A549 (cell line): ENCODE measurements at regions not wholly inside any gene's neighbourhood (a gene's known extent, or its start where the extent isn't known, plus 50 kb on each side); places are given as distances from the start of the nearest gene placed in this dataset.

Experiments used
- ATAC-seq, 2 experiments: fragments of 200-7000 bp in 1 of 2; fragments of >200 bp in 1 of 2; cut with Nextera tagmentation in 1 of 2; cut with Tn5 transposase in 1 of 2; 3 replicates each; pipeline versions ENCODE4 v1.8.0 to v1.9.1; 2018 to 2020; ENCODE audit warnings: mild to moderate bottlenecking in 1 of 2, moderate library complexity in 1 of 2
- CTCF ChIA-PET: fragments of 300-600 bp; sonication (Branson Sonifier 250); formaldehyde crosslinking; extraction: SDS; loops from one replicate; lab custom pipeline; 2021; ENCODE audit warnings: antibody characterized with exemption, inconsistent platforms; lab: Yijun Ruan, JAX
- POLR2A ChIA-PET: fragments of 350-600 bp; formaldehyde crosslinking; extraction: SDS; loops from one replicate; lab custom pipeline; 2021; ENCODE audit warnings: antibody characterized with exemption, inconsistent platforms; lab: Yijun Ruan, JAX
- DNase-seq, 2 experiments: peaks; one replicate each; pipeline versions ENCODE4 v3.0.0 to v3.0.0-alpha.2; 2011 to 2016; ENCODE audit warnings: low read depth in 1 of 2, low spot score in 1 of 2
- FAIRE-seq: peaks from 2 replicates; lab custom pipeline; 2011; peaks lifted over from hg19 to GRCh38; lab: Jason Lieb, UNC
- H3K27ac ChIP-seq, 2 experiments: fragments of >200 bp; sonication (Bioruptor Twin); formaldehyde crosslinking; 3 replicates each; pipeline ENCODE4 v1.5.1; 2016 to 2017
- H3K4me1 ChIP-seq: fragments of >200 bp; sonication (Bioruptor Twin); formaldehyde crosslinking; 3 replicates; pipeline ENCODE4 v1.6.1; 2016
- H3K4me2 ChIP-seq: fragments of >200 bp; sonication (Bioruptor Twin); formaldehyde crosslinking; 3 replicates; pipeline ENCODE4 v1.6.1; 2016
- H3K4me3 ChIP-seq: fragments of >200 bp; sonication (Bioruptor Twin); formaldehyde crosslinking; 3 replicates; pipeline ENCODE4 v1.5.1; 2016
- H3K9me3 ChIP-seq: fragments of >200 bp; sonication (Bioruptor Twin); formaldehyde crosslinking; 3 replicates; pipeline ENCODE4 v1.6.1; 2016
- CBX2 ChIP-seq: fragments of 200-600 bp; sonication (generic); IDR thresholded peaks from 2 replicates; pipeline ENCODE4 v1.6.1; 2016; ENCODE audit warnings: low read depth, mild to moderate bottlenecking, borderline replicate concordance
- CBX8 ChIP-seq: fragments of 200-600 bp; sonication (generic); IDR thresholded peaks from 2 replicates; pipeline ENCODE4 v1.6.1; 2016
- CEBPB ChIP-seq, 2 experiments: fragments of >200 bp in 1 of 2; sonication (Bioruptor Twin) in 1 of 2; formaldehyde crosslinking in 1 of 2; IDR thresholded peaks; 2 replicates each; pipeline ENCODE4 v1.6.1; 2012 to 2016
- CHD2 ChIP-seq: fragments of 150-350 bp; IDR thresholded peaks from 2 replicates; pipeline ENCODE4 v1.6.1; 2014; ENCODE audit warnings: low read length; ENCODE audit not compliant: partially characterized antibody
- EHF ChIP-seq: fragments of 250-450 bp; sonication (Bioruptor Pico); IDR thresholded peaks from 2 replicates; pipeline ENCODE4 v1.5.0; 2020; ENCODE audit warnings: mild to moderate bottlenecking
- EP300 ChIP-seq, 2 experiments: fragments of >200 bp; sonication (Bioruptor Twin); formaldehyde crosslinking; IDR thresholded peaks; 2 replicates in 1 of 2; 3 replicates in 1 of 2; pipeline ENCODE4 v1.6.1; 2016 to 2017
- FOSL2 ChIP-seq, 2 experiments: fragments of 450-650 bp in 1 of 2; fragments of >200 bp in 1 of 2; sonication (Bioruptor Twin) in 1 of 2; formaldehyde crosslinking; IDR thresholded peaks; 2 replicates each; pipeline versions ENCODE4 v1.5.0 to v1.6.1; 2016 to 2020; ENCODE audit warnings: mild to moderate bottlenecking in 1 of 2, moderate library complexity in 1 of 2
- GATA3 ChIP-seq: IDR thresholded peaks from 2 replicates; pipeline ENCODE4 v1.6.1; 2012; ENCODE audit warnings: borderline replicate concordance
- HEYL ChIP-seq: fragments of 250-450 bp; sonication (Bioruptor Pico); IDR thresholded peaks from 2 replicates; pipeline ENCODE4 v1.8.0; 2021; ENCODE audit warnings: mild to moderate bottlenecking, moderate library complexity
- HOXA7 ChIP-seq: fragments of 250-450 bp; sonication (Bioruptor Pico); IDR thresholded peaks from 2 replicates; pipeline ENCODE4 v1.5.0; 2020; ENCODE audit warnings: mild to moderate bottlenecking, moderate library complexity
- HOXB5 ChIP-seq: fragments of 250-450 bp; sonication (Bioruptor Pico); IDR thresholded peaks from 2 replicates; pipeline ENCODE4 v1.5.0; 2020; ENCODE audit warnings: mild to moderate bottlenecking, moderate library complexity
- JUNB ChIP-seq: fragments of >200 bp; sonication (Bioruptor Twin); formaldehyde crosslinking; IDR thresholded peaks from 2 replicates; pipeline ENCODE4 v1.6.1; 2016
- MAFK ChIP-seq: fragments of 450-650 bp; IDR thresholded peaks from 2 replicates; pipeline ENCODE4 v1.6.1; 2014; ENCODE audit not compliant: partially characterized antibody
- MAZ ChIP-seq: fragments of 150-350 bp; IDR thresholded peaks from 2 replicates; pipeline ENCODE4 v1.6.1; 2014; ENCODE audit warnings: antibody characterized with exemption, low read depth, low read length, borderline replicate concordance
- NFE2L2 ChIP-seq: fragments of 150-350 bp; conservative IDR thresholded peaks from 2 replicates; pipeline ENCODE4 v1.6.1; 2014; ENCODE audit warnings: low read length
- NPAS2 ChIP-seq: fragments of 250-450 bp; sonication (Bioruptor Pico); IDR thresholded peaks from 2 replicates; pipeline ENCODE4 v1.8.0; 2022; ENCODE audit warnings: mild to moderate bottlenecking, moderate library complexity, borderline replicate concordance
- POLR2A ChIP-seq: IDR thresholded peaks from 2 replicates; pipeline ENCODE4 v1.6.1; 2012; ENCODE audit warnings: mild to moderate bottlenecking, low read length
- RAD21 ChIP-seq, 2 experiments: fragments of >200 bp in 1 of 2; sonication (Bioruptor Twin) in 1 of 2; formaldehyde crosslinking in 1 of 2; IDR thresholded peaks in 1 of 2; conservative IDR thresholded peaks in 1 of 2; 2 replicates in 1 of 2; 3 replicates in 1 of 2; pipeline ENCODE4 v1.6.1; 2012 to 2018; ENCODE audit warnings: inconsistent platforms in 1 of 2
- RARB ChIP-seq: fragments of 250-450 bp; sonication (Bioruptor Pico); IDR thresholded peaks from 2 replicates; pipeline ENCODE4 v1.8.0; 2021; ENCODE audit warnings: mild to moderate bottlenecking, moderate library complexity
- WGBS: methylation state at CpG from one replicate; pipeline ENCODE4 v1.1.6; 2017; ENCODE audit errors: missing lambda C conversion rate; 5-methylcytosine and 5-hydroxymethylcytosine counted together
- TF ChIP-seq, protein P1 (sequence below): IDR thresholded peaks from 2 replicates; pipeline ENCODE4 v1.6.1; 2012; ENCODE audit warnings: low read depth, borderline replicate concordance
- TF ChIP-seq, protein P2 (sequence below): fragments of 200-600 bp; sonication (generic); IDR thresholded peaks from 2 replicates; pipeline ENCODE4 v1.6.1; 2016; ENCODE audit warnings: antibody characterized with exemption, mild to moderate bottlenecking, moderate library complexity
- TF ChIP-seq, protein P3 (sequence below): fragments of 450-650 bp; IDR thresholded peaks from 2 replicates; pipeline ENCODE4 v1.6.1; 2014; ENCODE audit warnings: antibody characterized with exemption
- TF ChIP-seq, protein P4 (sequence below): fragments of >200 bp; sonication (Bioruptor Twin); formaldehyde crosslinking; IDR thresholded peaks from 3 replicates; pipeline ENCODE4 v1.6.1; 2016

DNA sequence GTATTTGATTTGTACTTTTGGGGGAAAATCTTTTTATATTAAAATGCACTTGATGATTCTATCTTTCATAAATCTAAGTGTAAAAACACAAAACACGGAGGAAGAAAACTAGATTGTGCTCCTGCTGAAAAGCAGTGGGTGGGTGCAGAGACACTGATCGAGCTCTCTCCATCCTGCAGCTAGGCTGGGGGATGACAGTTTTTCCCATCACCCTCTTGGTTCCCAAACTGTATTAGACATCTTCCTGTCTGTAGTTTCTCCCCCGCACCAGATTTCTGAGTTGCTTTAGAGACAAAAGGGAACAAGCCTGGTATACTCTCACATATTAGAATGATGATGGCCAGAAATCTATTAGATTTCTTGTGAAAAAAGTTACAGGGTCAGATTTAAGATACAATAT is 99.6 kb downstream of the FAM114A2 start:
- no peak for FAIRE-seq

DNA sequence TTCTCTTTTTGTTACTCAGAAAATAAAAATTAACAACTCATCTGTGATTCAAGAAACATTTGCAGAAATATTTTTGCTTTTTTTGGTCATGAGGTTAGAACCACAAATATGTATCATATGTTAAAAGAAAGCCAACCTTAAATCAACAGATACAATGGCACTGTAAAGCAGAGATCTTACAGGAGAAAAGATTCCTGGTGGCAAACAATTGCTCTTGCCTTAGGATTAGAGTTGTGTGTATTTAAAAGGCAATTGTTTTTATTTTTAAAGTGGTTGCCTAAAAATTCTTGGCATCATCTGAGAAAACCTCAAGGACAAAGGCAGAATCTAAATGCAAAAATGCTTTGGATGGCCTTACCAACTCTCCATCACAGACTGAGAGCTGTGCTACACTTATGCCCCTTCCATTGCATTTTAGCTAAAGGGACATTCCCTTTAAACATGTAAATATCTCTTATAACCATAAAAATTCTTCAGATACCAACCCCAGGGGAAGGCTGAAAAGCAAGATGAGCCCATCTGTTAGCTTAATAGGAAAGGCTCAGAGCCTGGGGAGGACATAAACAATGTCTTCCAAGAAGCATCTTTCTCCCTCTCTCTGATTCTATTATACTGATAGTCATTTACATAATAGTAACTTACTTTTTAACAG is 100.4 kb downstream of the FAM114A2 start:
- FAIRE-seq, result no peak
- H3K4me1 ChIP-seq, result no peaks in the 10 kb centered on the region
- no peak overlapping the region for H3K4me2 ChIP-seq
- H3K4me3 ChIP-seq, result no peak overlapping the region
- POLR2A ChIA-PET, result no interaction called here
- H3K27ac ChIP-seq, result no peak overlapping the region
- CTCF ChIA-PET, result interaction anchor here (0.8 kb wide), 1 partner anchor 26 kb away, joined by 3 read pairs; no protein-coding TSS in a partner anchor
- H3K9me3 ChIP-seq, result peaks cover 28% of the 10 kb centered on the region
- TF ChIP-seq CEBPB (IDR thresholded peaks at IDR 0.05) (no peak), MAFK (no peak), HOXA7 (CRISPR knock-in tag) (no peak), CBX2 (no peak), NFE2L2 (no peak), POLR2A (no peak), RAD21 (conservative IDR thresholded peaks at IDR 0.05 in 1 of 2, IDR thresholded peaks at IDR 0.05 in 1 of 2) (no peak), NPAS2 (no peak), JUNB (no peak), GATA3 (no peak), CHD2 (no peak), EHF (CRISPR knock-in tag) (no peak)
- TF ChIP-seq, protein P1, sequence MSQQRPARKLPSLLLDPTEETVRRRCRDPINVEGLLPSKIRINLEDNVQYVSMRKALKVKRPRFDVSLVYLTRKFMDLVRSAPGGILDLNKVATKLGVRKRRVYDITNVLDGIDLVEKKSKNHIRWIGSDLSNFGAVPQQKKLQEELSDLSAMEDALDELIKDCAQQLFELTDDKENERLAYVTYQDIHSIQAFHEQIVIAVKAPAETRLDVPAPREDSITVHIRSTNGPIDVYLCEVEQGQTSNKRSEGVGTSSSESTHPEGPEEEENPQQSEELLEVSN, result no peak
- TF ChIP-seq, protein P2, sequence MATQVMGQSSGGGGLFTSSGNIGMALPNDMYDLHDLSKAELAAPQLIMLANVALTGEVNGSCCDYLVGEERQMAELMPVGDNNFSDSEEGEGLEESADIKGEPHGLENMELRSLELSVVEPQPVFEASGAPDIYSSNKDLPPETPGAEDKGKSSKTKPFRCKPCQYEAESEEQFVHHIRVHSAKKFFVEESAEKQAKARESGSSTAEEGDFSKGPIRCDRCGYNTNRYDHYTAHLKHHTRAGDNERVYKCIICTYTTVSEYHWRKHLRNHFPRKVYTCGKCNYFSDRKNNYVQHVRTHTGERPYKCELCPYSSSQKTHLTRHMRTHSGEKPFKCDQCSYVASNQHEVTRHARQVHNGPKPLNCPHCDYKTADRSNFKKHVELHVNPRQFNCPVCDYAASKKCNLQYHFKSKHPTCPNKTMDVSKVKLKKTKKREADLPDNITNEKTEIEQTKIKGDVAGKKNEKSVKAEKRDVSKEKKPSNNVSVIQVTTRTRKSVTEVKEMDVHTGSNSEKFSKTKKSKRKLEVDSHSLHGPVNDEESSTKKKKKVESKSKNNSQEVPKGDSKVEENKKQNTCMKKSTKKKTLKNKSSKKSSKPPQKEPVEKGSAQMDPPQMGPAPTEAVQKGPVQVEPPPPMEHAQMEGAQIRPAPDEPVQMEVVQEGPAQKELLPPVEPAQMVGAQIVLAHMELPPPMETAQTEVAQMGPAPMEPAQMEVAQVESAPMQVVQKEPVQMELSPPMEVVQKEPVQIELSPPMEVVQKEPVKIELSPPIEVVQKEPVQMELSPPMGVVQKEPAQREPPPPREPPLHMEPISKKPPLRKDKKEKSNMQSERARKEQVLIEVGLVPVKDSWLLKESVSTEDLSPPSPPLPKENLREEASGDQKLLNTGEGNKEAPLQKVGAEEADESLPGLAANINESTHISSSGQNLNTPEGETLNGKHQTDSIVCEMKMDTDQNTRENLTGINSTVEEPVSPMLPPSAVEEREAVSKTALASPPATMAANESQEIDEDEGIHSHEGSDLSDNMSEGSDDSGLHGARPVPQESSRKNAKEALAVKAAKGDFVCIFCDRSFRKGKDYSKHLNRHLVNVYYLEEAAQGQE, result no peak
- TF ChIP-seq, protein P3, sequence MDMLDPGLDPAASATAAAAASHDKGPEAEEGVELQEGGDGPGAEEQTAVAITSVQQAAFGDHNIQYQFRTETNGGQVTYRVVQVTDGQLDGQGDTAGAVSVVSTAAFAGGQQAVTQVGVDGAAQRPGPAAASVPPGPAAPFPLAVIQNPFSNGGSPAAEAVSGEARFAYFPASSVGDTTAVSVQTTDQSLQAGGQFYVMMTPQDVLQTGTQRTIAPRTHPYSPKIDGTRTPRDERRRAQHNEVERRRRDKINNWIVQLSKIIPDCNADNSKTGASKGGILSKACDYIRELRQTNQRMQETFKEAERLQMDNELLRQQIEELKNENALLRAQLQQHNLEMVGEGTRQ, result no peak
- DNase-seq, result no peak
- ATAC-seq, result no peak

More for the DNA sequence above, 99.6 kb downstream of the FAM114A2 start:
- H3K4me2 ChIP-seq, result no peak overlapping the region
- TF ChIP-seq HEYL (CRISPR knock-in tag), result no peak
- TF ChIP-seq HOXB5 (CRISPR knock-in tag), result no peak
- TF ChIP-seq EP300 (IDR thresholded peaks at IDR 0.05), result no peak
- TF ChIP-seq RARB (CRISPR knock-in tag), result no peak
- TF ChIP-seq GATA3, result no peak
- no peak for TF ChIP-seq FOSL2 (IDR thresholded peaks at IDR 0.05)
- TF ChIP-seq FOSL2 (CRISPR knock-in tag; IDR thresholded peaks at IDR 0.05), result no peak
- TF ChIP-seq NPAS2, result no peak
- TF ChIP-seq, protein P4, sequence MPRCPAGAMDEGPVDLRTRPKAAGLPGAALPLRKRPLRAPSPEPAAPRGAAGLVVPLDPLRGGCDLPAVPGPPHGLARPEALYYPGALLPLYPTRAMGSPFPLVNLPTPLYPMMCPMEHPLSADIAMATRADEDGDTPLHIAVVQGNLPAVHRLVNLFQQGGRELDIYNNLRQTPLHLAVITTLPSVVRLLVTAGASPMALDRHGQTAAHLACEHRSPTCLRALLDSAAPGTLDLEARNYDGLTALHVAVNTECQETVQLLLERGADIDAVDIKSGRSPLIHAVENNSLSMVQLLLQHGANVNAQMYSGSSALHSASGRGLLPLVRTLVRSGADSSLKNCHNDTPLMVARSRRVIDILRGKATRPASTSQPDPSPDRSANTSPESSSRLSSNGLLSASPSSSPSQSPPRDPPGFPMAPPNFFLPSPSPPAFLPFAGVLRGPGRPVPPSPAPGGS, result no peak
- no peak for TF ChIP-seq CBX8
- no peak for TF ChIP-seq MAZ
- TF ChIP-seq, all 56 proteins: peak for 0
- ChIA-PET POLR2A (no interaction called here), CTCF (interaction anchor here (0.8 kb wide), 1 partner anchor 26 kb away, joined by 3 read pairs; no protein-coding TSS in a partner anchor)
- 34% methylated on average over 3 of the region's 3 CpGs for WGBS
- H3K4me1 ChIP-seq, result no peaks in the 10 kb centered on the region
- H3K9me3 ChIP-seq, result peaks cover 28% of the 10 kb centered on the region
- no peak overlapping the region for H3K4me3 ChIP-seq
- no peak for DNase-seq
- no peak overlapping the region for H3K27ac ChIP-seq
- no peak for ATAC-seq
